GM06990 (cell line): ENCODE measurements at regions not wholly inside any gene's neighbourhood (a gene's known extent, or its start where the extent isn't known, plus 50 kb on each side); places are given as distances from the start of the nearest gene placed in this dataset.

ENCODE experiments used
- DNase-seq: peaks from one replicate; pipeline ENCODE4 v3.0.0-alpha.2; 2011; ENCODE audit not compliant: insufficient read length; ENCODE audit errors: extremely low read depth
- H3K27me3 ChIP-seq: replicated peaks from 2 replicates; pipeline ENCODE4 v1.6.0; 2011; ENCODE audit warnings: low read length; ENCODE audit not compliant: control insufficient read depth, insufficient read depth
- H3K36me3 ChIP-seq: 2 replicates; pipeline ENCODE4 v1.5.1; 2011; ENCODE audit warnings: low read length; ENCODE audit not compliant: control insufficient read depth, insufficient read depth
- H3K4me3 ChIP-seq: replicated peaks from 2 replicates; pipeline ENCODE4 v1.5.1; 2011; ENCODE audit warnings: low read depth, mild to moderate bottlenecking, control low read depth, low read length
- TF ChIP-seq, protein P1 (sequence below): IDR thresholded peaks from 2 replicates; pipeline ENCODE4 v1.5.1; 2011; ENCODE audit warnings: low read length, control low read depth, mild to moderate bottlenecking, inconsistent platforms; ENCODE audit not compliant: insufficient read depth, poor library complexity, severe bottlenecking

DNA sequence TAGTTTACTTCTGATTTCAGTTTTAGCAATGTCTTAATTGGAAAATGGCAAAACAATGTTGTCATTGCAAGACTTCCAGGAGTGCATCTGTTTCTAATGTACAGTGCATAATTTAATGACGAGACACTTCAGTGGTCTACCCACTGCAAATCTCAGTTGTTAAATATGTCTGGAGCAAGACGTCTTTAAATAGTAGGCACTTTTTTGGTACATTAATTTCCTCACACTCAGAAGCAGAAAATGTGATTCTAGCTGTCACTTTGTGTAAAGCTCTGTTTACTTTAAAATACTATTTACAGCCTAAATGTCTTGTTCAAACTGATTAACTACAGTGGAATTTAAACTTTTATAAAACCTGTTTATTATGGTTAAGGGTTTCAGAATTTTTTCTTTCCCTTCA, 815.5 kb downstream of the TLE1 start:
- Histone ChIP-seq H3K36me3 (no peaks in the 10 kb centered on the region), H3K27me3 (no peaks in the 10 kb centered on the region), H3K4me3 (no peak overlapping the region)
- TF ChIP-seq, protein P1, sequence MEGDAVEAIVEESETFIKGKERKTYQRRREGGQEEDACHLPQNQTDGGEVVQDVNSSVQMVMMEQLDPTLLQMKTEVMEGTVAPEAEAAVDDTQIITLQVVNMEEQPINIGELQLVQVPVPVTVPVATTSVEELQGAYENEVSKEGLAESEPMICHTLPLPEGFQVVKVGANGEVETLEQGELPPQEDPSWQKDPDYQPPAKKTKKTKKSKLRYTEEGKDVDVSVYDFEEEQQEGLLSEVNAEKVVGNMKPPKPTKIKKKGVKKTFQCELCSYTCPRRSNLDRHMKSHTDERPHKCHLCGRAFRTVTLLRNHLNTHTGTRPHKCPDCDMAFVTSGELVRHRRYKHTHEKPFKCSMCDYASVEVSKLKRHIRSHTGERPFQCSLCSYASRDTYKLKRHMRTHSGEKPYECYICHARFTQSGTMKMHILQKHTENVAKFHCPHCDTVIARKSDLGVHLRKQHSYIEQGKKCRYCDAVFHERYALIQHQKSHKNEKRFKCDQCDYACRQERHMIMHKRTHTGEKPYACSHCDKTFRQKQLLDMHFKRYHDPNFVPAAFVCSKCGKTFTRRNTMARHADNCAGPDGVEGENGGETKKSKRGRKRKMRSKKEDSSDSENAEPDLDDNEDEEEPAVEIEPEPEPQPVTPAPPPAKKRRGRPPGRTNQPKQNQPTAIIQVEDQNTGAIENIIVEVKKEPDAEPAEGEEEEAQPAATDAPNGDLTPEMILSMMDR = no peak
- no peak for DNase-seq

DNA sequence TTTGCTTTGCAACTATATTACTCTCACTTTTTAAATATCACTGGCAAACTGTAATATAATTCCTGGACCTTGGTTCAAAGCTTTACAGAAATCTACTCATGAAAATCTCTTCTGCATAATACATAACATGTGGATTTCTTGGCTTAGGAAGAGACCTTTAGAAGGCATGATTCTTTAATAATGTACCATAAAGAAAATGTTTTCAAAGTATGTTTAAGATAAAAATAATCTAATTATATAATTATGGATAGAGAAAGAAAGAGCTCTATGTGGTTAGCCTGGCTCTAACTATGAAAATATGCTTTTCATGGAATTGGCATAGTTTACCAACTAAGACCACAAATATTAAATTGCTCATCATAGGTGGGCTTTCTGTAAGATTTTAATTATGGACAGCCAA, 817.8 kb downstream of the TLE1 start:
- no peak overlapping the region for H3K4me3 ChIP-seq
- no peak for DNase-seq
- H3K27me3 ChIP-seq = no peaks in the 10 kb centered on the region
- no peaks in the 10 kb centered on the region for H3K36me3 ChIP-seq
- TF ChIP-seq, protein P1 = no peak

DNA sequence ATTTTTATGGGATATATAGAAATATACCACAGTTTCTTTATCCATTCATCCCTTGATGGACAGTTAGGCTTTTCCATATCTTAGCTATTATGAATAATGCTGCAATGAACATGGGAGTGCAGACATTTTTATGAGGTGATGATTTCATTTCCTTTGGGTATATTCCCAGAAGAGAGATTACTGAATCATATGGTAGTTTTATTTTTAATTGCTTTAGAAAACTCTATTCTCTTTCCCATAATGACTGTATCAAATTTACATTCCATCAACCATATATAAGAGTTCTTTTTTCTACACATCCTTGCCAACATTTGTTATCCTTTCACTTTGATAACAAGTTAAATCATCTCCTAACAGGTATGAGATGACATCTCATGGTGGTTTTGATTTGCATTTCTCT, 821.6 kb downstream of the TLE1 start:
- DNase-seq = no peak
- no peaks in the 10 kb centered on the region for H3K36me3 ChIP-seq
- no peak overlapping the region for H3K4me3 ChIP-seq

DNA sequence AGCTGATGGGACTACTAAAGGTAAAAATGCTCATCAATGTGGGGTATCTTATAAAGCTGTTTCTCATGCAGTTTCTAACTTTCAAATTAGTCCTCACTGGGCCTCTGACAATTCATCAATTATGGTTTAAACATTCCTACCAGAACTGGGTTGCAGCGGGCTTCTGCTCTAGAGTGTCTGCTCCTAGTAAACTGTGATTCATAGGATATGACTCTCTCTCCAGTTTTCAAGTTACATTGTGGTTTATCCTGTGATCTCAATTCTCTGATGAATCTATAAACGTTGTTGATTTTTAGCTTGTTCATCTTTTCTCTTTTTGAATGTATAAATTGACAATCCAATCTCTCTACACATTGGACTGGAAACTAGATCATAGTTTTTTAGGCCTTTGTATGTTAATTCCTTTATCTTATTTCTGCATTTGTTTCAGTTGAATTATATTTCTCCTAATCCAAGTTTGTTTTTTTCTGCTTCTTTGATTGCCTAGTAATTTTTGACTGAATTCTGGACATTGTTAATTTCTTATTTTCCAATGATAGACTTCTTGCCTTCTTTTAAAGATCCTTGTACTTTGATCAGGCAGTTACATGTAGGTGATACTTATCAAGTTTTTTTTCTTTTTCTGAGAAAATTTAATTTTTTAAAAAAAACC, 822.6 kb downstream of the TLE1 start:
- TF ChIP-seq, protein P1 = no peak
- H3K4me3 ChIP-seq = no peak overlapping the region
- H3K36me3 ChIP-seq = no peaks in the 10 kb centered on the region
- DNase-seq = no peak
- no peaks in the 10 kb centered on the region for H3K27me3 ChIP-seq

More for the DNA sequence above, 821.6 kb downstream of the TLE1 start:
- TF ChIP-seq, protein P1 = no peak
- H3K27me3 ChIP-seq = no peaks in the 10 kb centered on the region

DNA sequence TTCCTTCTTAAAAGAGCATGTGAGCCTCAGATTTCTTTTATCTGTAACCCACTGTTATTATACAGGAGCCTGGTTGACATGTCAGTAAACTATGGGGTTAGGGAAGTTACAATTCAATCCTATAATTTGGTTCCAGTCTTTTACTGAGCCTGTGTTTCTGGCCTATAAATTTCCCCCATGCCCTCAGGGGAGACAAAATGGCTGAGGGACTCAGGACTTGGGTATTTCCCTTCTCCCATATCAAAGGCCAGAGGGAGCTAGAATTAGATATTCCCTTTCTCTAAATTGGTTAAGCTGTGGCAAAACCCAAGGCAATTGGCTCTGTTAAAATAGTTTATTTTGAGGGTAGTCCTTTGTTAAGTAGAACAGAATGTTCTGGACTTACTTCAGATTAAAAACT, 823.2 kb downstream of the TLE1 start:
- TF ChIP-seq, protein P1 = no peak
- H3K27me3 ChIP-seq = no peaks in the 10 kb centered on the region
- DNase-seq = no peak
- no peaks in the 10 kb centered on the region for H3K36me3 ChIP-seq
- no peak overlapping the region for H3K4me3 ChIP-seq

DNA sequence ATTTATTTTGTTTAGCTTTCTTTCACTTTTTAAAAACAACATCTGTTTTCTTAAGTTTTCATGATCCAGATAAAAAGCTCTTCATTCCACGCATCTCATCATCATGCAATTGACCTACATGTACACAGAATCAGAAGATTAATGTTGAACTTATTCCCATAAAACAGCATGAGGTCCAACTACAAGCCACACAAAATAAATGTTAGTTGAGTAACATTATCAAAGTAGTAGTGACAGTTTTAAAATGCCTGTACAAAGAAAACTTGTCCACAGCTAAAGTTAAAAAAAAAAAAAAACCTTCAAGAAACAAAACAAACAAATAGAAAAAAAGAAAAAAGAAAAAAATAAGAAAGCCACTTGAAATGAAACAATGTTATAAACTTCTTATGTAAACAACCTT, 846.3 kb downstream of the TLE1 start:
- Histone ChIP-seq H3K4me3 (no peak overlapping the region), H3K36me3 (no peaks in the 10 kb centered on the region), H3K27me3 (no peaks in the 10 kb centered on the region)
- DNase-seq = no peak
- TF ChIP-seq, protein P1 = no peak
